Choroid plexus epithelial cell (primary cell): ENCODE measurements at regions not wholly inside any gene's neighbourhood (a gene's known extent, or its start where the extent isn't known, plus 50 kb on each side); places are given as distances from the start of the nearest gene placed in this dataset.

Experiments used
- DNase-seq: peaks from one replicate; pipeline ENCODE4 v3.0.0-alpha.2; 2010; ENCODE audit warnings: low read depth
- H3K4me3 ChIP-seq: 2 replicates; pipeline ENCODE4 v1.5.1; 2011; ENCODE audit warnings: low read depth, mild to moderate bottlenecking, control low read depth, low read length, moderate library complexity
- CTCF ChIP-seq: conservative IDR thresholded peaks from 2 replicates; pipeline ENCODE4 v1.5.1; 2011; ENCODE audit warnings: low read depth, mild to moderate bottlenecking, control low read depth, inconsistent platforms, low read length, moderate library complexity

- no peak for DNase-seq
- TF ChIP-seq CTCF: no peak
- no peak overlapping the region for H3K4me3 ChIP-seq
Measured at GRCh38 chr1:109818988-109819764, 55.5 kb upstream of the EPS8L3 start.

- no peak overlapping the region for H3K4me3 ChIP-seq
- peak; percentile 16 for TF ChIP-seq CTCF
- peak; percentile 32 for DNase-seq
Measured at GRCh38 chr1:109818271-109818987, 54.7 kb upstream of the EPS8L3 start.

GRCh38 chr1:109817881-109818270 lies 54.2 kb upstream of the EPS8L3 start:
- no peak for TF ChIP-seq CTCF
- H3K4me3 ChIP-seq: no peak overlapping the region
- DNase-seq: no peak

GRCh38 chr1:109816975-109817535 lies 53.3 kb upstream of the EPS8L3 start:
- no peak for DNase-seq
- no peak for TF ChIP-seq CTCF
- no peak overlapping the region for H3K4me3 ChIP-seq

GRCh38 chr1:109816175-109816811 lies 52.6 kb upstream of the EPS8L3 start:
- H3K4me3 ChIP-seq: no peak overlapping the region
- no peak for TF ChIP-seq CTCF

GRCh38 chr1:109815809-109816174 lies 52.1 kb upstream of the EPS8L3 start:
- TF ChIP-seq CTCF: no peak
- DNase-seq: no peak
- H3K4me3 ChIP-seq: no peak overlapping the region

More at GRCh38 chr1:109816175-109816811, 52.6 kb upstream of the EPS8L3 start:
- peak; percentile 65 for DNase-seq
